ENCODE measurements at regions not wholly inside any gene's neighbourhood (a gene's known extent, or its start where the extent isn't known, plus 50 kb on each side); places are given as distances from the start of the nearest gene placed in this dataset.

- TF ChIP-seq EZH2 (IDR thresholded peaks at IDR 0.05) (no peak), POLR2AphosphoS5 (IDR thresholded peaks at IDR 0.05; ENCODE audit: borderline replicate concordance, low read depth, low read length) (no peak), FOXP2 (optimal IDR thresholded peaks at IDR 0.05; ENCODE audit: control extremely low read depth, extremely low read length, insufficient read depth) (no peak)
Measured at GRCh38 chr18:45359275-45360009, 255.8 kb upstream of the SLC14A2 start.
